Neural cell (in vitro differentiated cells): ENCODE measurements at regions not wholly inside any gene's neighbourhood (a gene's known extent, or its start where the extent isn't known, plus 50 kb on each side); places are given as distances from the start of the nearest gene placed in this dataset.

ENCODE experiments used
- H2AFZ ChIP-seq: fragments of 200-600, 300-800 bp; sonication (generic), shearing (Covaris generic); 2 replicates; pipeline ENCODE4 v1.6.0; 2014; ENCODE audit warnings: low read depth, mild to moderate bottlenecking, antibody characterized with exemption, low read length, moderate library complexity
- H3F3A ChIP-seq: fragments of 200-600 bp; shearing (Covaris generic); 2 replicates; pipeline ENCODE4 v1.6.1; 2016; ENCODE audit warnings: mild to moderate bottlenecking, moderate library complexity, mixed read lengths, antibody characterized with exemption, low read length; ENCODE audit not compliant: insufficient read depth, poor library complexity, severe bottlenecking
- H3K27ac ChIP-seq: fragments of 200-600, 300-800 bp; sonication (generic), shearing (Covaris generic); 2 replicates; pipeline ENCODE4 v1.5.1; 2014; ENCODE audit warnings: mild to moderate bottlenecking, low read length, moderate library complexity
- H3K27me3 ChIP-seq: fragments of 300-800, 200-600 bp; sonication (generic), shearing (Covaris generic); 2 replicates; pipeline ENCODE4 v1.6.0; 2014; ENCODE audit warnings: mild to moderate bottlenecking, low read depth, low read length, moderate library complexity; ENCODE audit not compliant: insufficient read depth
- H3K36me3 ChIP-seq: fragments of 300-800, 200-600 bp; sonication (generic), shearing (Covaris generic); 2 replicates; pipeline ENCODE4 v1.5.1; 2014; ENCODE audit warnings: mild to moderate bottlenecking, antibody characterized with exemption, low read length, moderate library complexity; ENCODE audit not compliant: insufficient read depth
- H3K4me2 ChIP-seq: fragments of 300-800, 200-600 bp; sonication (generic), shearing (Covaris generic); 2 replicates; pipeline ENCODE4 v1.6.0; 2014; ENCODE audit warnings: mild to moderate bottlenecking, low read length
- H3K4me3 ChIP-seq: fragments of 300-800, 200-600 bp; sonication (generic), shearing (Covaris generic); 2 replicates; pipeline ENCODE4 v1.5.1; 2014; ENCODE audit warnings: mild to moderate bottlenecking, low read length, moderate library complexity
- H3K79me2 ChIP-seq: fragments of 200-600 bp; shearing (Covaris generic); replicated peaks from 2 replicates; pipeline ENCODE4 v1.6.0; 2014; ENCODE audit warnings: mild to moderate bottlenecking, low read length, moderate library complexity; ENCODE audit not compliant: insufficient read depth
- H3K9ac ChIP-seq: fragments of 300-800, 200-600 bp; sonication (generic), shearing (Covaris generic); 2 replicates; pipeline ENCODE4 v1.6.1; 2016; ENCODE audit warnings: mild to moderate bottlenecking, low read length, mixed read lengths
- H3K9me2 ChIP-seq: fragments of 200-600 bp; shearing (Covaris generic); 2 replicates; pipeline ENCODE4 v1.6.1; 2016; ENCODE audit warnings: mild to moderate bottlenecking, low read length, mixed read lengths; ENCODE audit not compliant: insufficient read depth
- H3K9me3 ChIP-seq: fragments of 200-600, 300-800 bp; sonication (generic), shearing (Covaris generic); 2 replicates; pipeline ENCODE4 v1.6.1; 2016; ENCODE audit warnings: mild to moderate bottlenecking, mixed run types, low read length, moderate library complexity, mixed read lengths
- H4K20me1 ChIP-seq: fragments of 200-600 bp; shearing (Covaris generic); 2 replicates; pipeline ENCODE4 v1.6.1; 2016; ENCODE audit warnings: mild to moderate bottlenecking, mixed run types; ENCODE audit not compliant: insufficient read depth
- EP300 ChIP-seq: fragments of 450-650 bp; conservative IDR thresholded peaks from 2 replicates; pipeline ENCODE4 v1.6.1; 2014; ENCODE audit warnings: antibody characterized with exemption, mild to moderate bottlenecking, moderate library complexity; ENCODE audit not compliant: poor library complexity, severe bottlenecking
- EZH2 ChIP-seq: fragments of 200-600, 300-800 bp; shearing (Covaris generic), sonication (generic); IDR thresholded peaks from 2 replicates; pipeline ENCODE4 v1.6.1; 2014; ENCODE audit warnings: antibody characterized with exemption, low read length, borderline replicate concordance, mild to moderate bottlenecking; ENCODE audit not compliant: insufficient read depth, poor library complexity, severe bottlenecking
- MXI1 ChIP-seq: fragments of 450-650 bp; conservative IDR thresholded peaks from 2 replicates; pipeline ENCODE4 v1.6.1; 2014; ENCODE audit warnings: antibody characterized with exemption, mild to moderate bottlenecking; ENCODE audit not compliant: poor library complexity, severe bottlenecking
- POLR2AphosphoS5 ChIP-seq: IDR thresholded peaks from 2 replicates; pipeline ENCODE4 v1.6.1; 2012
- RAD21 ChIP-seq: fragments of 450-650 bp; conservative IDR thresholded peaks from 2 replicates; pipeline ENCODE4 v1.6.1; 2014; ENCODE audit warnings: antibody characterized with exemption, mild to moderate bottlenecking, moderate library complexity
- SMC3 ChIP-seq: fragments of 450-650 bp; conservative IDR thresholded peaks from 2 replicates; pipeline ENCODE4 v1.6.1; 2014; ENCODE audit warnings: antibody characterized with exemption, mild to moderate bottlenecking, moderate library complexity; ENCODE audit not compliant: poor library complexity
- TAF1 ChIP-seq: IDR thresholded peaks from 2 replicates; pipeline ENCODE4 v1.6.1; 2012; ENCODE audit warnings: low read depth
- TF ChIP-seq, protein P1 (sequence below): fragments of 450-650 bp; IDR thresholded peaks from 2 replicates; pipeline ENCODE4 v1.5.1; 2014; ENCODE audit warnings: antibody characterized with exemption, mild to moderate bottlenecking, moderate library complexity; ENCODE audit not compliant: poor library complexity, severe bottlenecking
- TF ChIP-seq, protein P2 (sequence below): IDR thresholded peaks from 2 replicates; pipeline ENCODE4 v1.6.1; 2012; ENCODE audit warnings: borderline replicate concordance

DNA sequence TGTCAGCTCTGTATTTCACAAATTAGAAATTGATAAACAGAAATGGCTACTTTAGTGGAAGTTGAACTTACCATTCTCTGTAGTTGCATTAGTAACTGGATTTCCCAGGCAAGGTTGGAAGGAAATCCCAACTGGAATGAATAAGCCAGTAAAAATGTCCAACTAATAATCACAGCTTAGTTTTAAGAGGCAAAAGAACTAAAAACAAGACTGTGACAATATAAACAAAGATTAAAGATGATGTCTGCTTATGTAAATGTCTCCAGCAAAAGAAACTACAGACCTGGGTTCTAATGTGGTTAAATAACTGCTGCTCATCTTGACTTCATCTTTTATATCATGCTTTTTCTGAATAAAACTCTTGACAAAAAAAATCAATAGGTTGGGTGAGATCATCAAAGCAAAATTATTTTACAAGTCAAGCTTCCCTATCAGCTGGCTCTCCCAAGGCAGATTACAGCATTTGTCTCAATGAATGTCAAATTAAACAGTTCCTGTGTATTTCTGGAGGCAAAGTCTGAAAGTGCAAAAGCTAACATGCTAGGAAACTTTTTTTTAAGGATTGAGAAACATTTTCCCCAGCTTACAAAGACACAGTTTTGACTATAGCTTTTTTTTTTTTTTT lies 62.3 kb upstream of the HMHB1 start:
- Histone ChIP-seq H2AFZ (no peak overlapping the region), H3K36me3 (no peaks in the 10 kb centered on the region), H3K4me2 (no peak overlapping the region), H3K27me3 (no peaks in the 10 kb centered on the region), H3K27ac (no peak overlapping the region), H4K20me1 (no peaks in the 10 kb centered on the region), H3F3A (no peaks in the 10 kb centered on the region), H3K4me3 (no peak overlapping the region), H3K79me2 (no peaks in the 10 kb centered on the region), H3K9ac (no peak overlapping the region), H3K9me3 (no peaks in the 10 kb centered on the region), H3K9me2 (no peaks in the 10 kb centered on the region)
- TF ChIP-seq, protein P1, sequence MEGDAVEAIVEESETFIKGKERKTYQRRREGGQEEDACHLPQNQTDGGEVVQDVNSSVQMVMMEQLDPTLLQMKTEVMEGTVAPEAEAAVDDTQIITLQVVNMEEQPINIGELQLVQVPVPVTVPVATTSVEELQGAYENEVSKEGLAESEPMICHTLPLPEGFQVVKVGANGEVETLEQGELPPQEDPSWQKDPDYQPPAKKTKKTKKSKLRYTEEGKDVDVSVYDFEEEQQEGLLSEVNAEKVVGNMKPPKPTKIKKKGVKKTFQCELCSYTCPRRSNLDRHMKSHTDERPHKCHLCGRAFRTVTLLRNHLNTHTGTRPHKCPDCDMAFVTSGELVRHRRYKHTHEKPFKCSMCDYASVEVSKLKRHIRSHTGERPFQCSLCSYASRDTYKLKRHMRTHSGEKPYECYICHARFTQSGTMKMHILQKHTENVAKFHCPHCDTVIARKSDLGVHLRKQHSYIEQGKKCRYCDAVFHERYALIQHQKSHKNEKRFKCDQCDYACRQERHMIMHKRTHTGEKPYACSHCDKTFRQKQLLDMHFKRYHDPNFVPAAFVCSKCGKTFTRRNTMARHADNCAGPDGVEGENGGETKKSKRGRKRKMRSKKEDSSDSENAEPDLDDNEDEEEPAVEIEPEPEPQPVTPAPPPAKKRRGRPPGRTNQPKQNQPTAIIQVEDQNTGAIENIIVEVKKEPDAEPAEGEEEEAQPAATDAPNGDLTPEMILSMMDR, result no peak
- TF ChIP-seq EP300 (no peak), MXI1 (no peak), EZH2 (no peak), SMC3 (no peak), POLR2AphosphoS5 (no peak), TAF1 (no peak), RAD21 (no peak)
- TF ChIP-seq, protein P2, sequence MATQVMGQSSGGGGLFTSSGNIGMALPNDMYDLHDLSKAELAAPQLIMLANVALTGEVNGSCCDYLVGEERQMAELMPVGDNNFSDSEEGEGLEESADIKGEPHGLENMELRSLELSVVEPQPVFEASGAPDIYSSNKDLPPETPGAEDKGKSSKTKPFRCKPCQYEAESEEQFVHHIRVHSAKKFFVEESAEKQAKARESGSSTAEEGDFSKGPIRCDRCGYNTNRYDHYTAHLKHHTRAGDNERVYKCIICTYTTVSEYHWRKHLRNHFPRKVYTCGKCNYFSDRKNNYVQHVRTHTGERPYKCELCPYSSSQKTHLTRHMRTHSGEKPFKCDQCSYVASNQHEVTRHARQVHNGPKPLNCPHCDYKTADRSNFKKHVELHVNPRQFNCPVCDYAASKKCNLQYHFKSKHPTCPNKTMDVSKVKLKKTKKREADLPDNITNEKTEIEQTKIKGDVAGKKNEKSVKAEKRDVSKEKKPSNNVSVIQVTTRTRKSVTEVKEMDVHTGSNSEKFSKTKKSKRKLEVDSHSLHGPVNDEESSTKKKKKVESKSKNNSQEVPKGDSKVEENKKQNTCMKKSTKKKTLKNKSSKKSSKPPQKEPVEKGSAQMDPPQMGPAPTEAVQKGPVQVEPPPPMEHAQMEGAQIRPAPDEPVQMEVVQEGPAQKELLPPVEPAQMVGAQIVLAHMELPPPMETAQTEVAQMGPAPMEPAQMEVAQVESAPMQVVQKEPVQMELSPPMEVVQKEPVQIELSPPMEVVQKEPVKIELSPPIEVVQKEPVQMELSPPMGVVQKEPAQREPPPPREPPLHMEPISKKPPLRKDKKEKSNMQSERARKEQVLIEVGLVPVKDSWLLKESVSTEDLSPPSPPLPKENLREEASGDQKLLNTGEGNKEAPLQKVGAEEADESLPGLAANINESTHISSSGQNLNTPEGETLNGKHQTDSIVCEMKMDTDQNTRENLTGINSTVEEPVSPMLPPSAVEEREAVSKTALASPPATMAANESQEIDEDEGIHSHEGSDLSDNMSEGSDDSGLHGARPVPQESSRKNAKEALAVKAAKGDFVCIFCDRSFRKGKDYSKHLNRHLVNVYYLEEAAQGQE, result no peak

DNA sequence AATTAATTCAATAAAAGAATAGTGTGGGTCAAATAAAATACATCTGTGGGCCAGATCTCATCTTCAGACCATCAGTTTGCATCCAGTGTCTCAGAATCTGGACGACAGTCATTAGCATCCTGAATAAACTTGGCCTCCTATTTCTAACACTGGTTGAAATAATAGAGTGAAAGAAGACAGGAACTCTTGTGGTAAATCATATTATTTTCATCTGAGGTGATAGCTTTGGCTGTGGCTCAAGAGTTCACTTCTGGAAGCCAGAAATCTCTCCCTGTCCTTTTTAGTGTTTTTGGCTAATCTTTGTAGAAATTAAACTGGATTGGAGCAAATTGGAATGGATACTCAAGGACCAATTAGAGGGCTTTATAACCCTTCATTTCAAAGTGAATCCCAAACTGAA lies 63.4 kb upstream of the HMHB1 start:
- no peaks in the 10 kb centered on the region for H3F3A ChIP-seq
- no peaks in the 10 kb centered on the region for H3K27me3 ChIP-seq
- no peaks in the 10 kb centered on the region for H3K9me3 ChIP-seq
- TF ChIP-seq, protein P2, result no peak
- TF ChIP-seq, protein P1, result no peak
- TF ChIP-seq TAF1, result no peak
- no peak for TF ChIP-seq EP300
- TF ChIP-seq RAD21, result no peak
- TF ChIP-seq MXI1, result no peak
- TF ChIP-seq EZH2, result no peak
- TF ChIP-seq POLR2AphosphoS5, result no peak
- TF ChIP-seq SMC3, result no peak
- no peak overlapping the region for H3K4me3 ChIP-seq
- H3K27ac ChIP-seq, result no peak overlapping the region
- no peaks in the 10 kb centered on the region for H3K79me2 ChIP-seq
- no peaks in the 10 kb centered on the region for H3K9me2 ChIP-seq
- no peak overlapping the region for H3K4me2 ChIP-seq
- H2AFZ ChIP-seq, result no peak overlapping the region
- no peak overlapping the region for H3K9ac ChIP-seq
- H4K20me1 ChIP-seq, result no peaks in the 10 kb centered on the region
- H3K36me3 ChIP-seq, result no peaks in the 10 kb centered on the region
